Prostate gland (tissue), 2 donors: ENCODE measurements at regions not wholly inside any gene's neighbourhood (a gene's known extent, or its start where the extent isn't known, plus 50 kb on each side); places are given as distances from the start of the nearest gene placed in this dataset.

ENCODE experiments used
- DNase-seq: peaks from one replicate; pipeline ENCODE4 v3.0.0-alpha.2; 2019; ENCODE audit warnings: low spot score
- H3K27ac ChIP-seq, 2 donors: fragments of 200-600 bp; sonication (generic); 2 replicates each; pipeline ENCODE4 v1.5.1; 2017 to 2019
- H3K27me3 ChIP-seq: fragments of 200-600 bp; sonication (generic); replicated peaks from 2 replicates; pipeline ENCODE4 v1.5.1; 2019; ENCODE audit not compliant: insufficient read depth
- H3K36me3 ChIP-seq, 2 donors: fragments of 200-600 bp; sonication (generic); 1 replicate in 1 of 2; 2 replicates in 1 of 2; pipeline versions ENCODE4 v1.5.1 to v1.8.1; 2017 to 2019
- H3K4me1 ChIP-seq: fragments of 200-600 bp; sonication (generic); replicated peaks from 2 replicates; pipeline ENCODE4 v1.5.1; 2019
- H3K4me3 ChIP-seq, 2 donors: fragments of 200-600 bp; sonication (generic); 2 replicates each; pipeline ENCODE4 v1.5.1; 2017 to 2019
- H3K9me3 ChIP-seq: fragments of 200-600 bp; sonication (generic); 2 replicates; pipeline ENCODE4 v1.5.1; 2017
- POLR2A ChIP-seq: fragments of 450-650 bp; IDR thresholded peaks from one replicate; pipeline ENCODE4 v1.6.1; 2016; ENCODE audit warnings: antibody characterized with exemption, mild to moderate bottlenecking
- POLR2AphosphoS5 ChIP-seq: sonication (generic); formaldehyde crosslinking; IDR thresholded peaks from one replicate; pipeline ENCODE4 v1.6.1; 2017; ENCODE audit warnings: antibody characterized with exemption
- WGBS: methylation state at CpG from one replicate; pipeline ENCODE4 v1.1.5; 2018; 5-methylcytosine and 5-hydroxymethylcytosine counted together
- intact Hi-C: fragments of 100-400 bp; cut with DNase I; formaldehyde crosslinking; loops from one replicate; pipeline ENCODE4 v1.14.2; 2022
- TF ChIP-seq, protein P1 (sequence below), 4 experiments: fragments of 200-600 bp in 2 of 4; fragments of 450-650 bp in 2 of 4; sonication (generic) in 2 of 4; IDR thresholded peaks; 1 replicate in 3 of 4; 2 replicates in 1 of 4; pipeline ENCODE4 v1.5.1; 2016 to 2019; ENCODE audit warnings: antibody characterized with exemption in 4 of 4, mild to moderate bottlenecking in 2 of 4, moderate library complexity in 2 of 4

GRCh38 chr3:17795711-17796110, 53.3 kb upstream of the TBC1D5 start:
- DNase-seq = no peak
- 69% methylated on average over 3 of the region's 3 CpGs for WGBS
- Histone ChIP-seq H3K27me3 (no peaks in the 10 kb centered on the region), H3K27ac (no peak overlapping the region), H3K9me3 (no peaks in the 10 kb centered on the region), H3K4me1 (no peaks in the 10 kb centered on the region), H3K36me3 (no peaks in the 10 kb centered on the region), H3K4me3 (no peak overlapping the region)
- intact Hi-C loops = no loop called here
- TF ChIP-seq, protein P1, sequence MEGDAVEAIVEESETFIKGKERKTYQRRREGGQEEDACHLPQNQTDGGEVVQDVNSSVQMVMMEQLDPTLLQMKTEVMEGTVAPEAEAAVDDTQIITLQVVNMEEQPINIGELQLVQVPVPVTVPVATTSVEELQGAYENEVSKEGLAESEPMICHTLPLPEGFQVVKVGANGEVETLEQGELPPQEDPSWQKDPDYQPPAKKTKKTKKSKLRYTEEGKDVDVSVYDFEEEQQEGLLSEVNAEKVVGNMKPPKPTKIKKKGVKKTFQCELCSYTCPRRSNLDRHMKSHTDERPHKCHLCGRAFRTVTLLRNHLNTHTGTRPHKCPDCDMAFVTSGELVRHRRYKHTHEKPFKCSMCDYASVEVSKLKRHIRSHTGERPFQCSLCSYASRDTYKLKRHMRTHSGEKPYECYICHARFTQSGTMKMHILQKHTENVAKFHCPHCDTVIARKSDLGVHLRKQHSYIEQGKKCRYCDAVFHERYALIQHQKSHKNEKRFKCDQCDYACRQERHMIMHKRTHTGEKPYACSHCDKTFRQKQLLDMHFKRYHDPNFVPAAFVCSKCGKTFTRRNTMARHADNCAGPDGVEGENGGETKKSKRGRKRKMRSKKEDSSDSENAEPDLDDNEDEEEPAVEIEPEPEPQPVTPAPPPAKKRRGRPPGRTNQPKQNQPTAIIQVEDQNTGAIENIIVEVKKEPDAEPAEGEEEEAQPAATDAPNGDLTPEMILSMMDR (IDR thresholded peaks at IDR 0.05) = no peak
- TF ChIP-seq POLR2AphosphoS5 (no peak), POLR2A (no peak)

DNA sequence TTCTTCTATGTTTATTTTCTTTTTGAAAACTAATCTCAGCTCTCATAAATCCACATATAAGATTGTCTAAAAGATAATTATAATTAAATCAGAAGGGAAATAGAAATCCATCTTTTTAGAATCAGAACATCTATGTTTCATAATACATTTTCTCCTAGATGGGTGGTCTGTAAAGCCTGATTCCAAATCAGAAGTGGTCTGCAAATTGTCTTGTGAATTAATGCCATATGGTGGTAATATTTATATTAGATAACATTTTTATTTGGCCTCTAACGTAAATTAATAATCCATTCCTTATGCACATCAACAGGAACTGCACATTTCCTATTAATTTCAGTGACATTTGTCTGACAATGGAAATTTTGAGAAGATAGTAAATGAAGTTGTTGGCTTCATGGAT, 52.8 kb upstream of the TBC1D5 start:
- no peaks in the 10 kb centered on the region for H3K27me3 ChIP-seq
- no peaks in the 10 kb centered on the region for H3K36me3 ChIP-seq
- 81% methylated on average over 1 of the region's 1 CpG for WGBS
- DNase-seq = no peak
- no peak overlapping the region for H3K4me3 ChIP-seq
- no peaks in the 10 kb centered on the region for H3K9me3 ChIP-seq
- no peaks in the 10 kb centered on the region for H3K4me1 ChIP-seq
- intact Hi-C loops = no loop called here
- no peak for TF ChIP-seq POLR2A
- no peak for TF ChIP-seq POLR2AphosphoS5
- TF ChIP-seq, protein P1 (IDR thresholded peaks at IDR 0.05) = no peak
- no peak overlapping the region for H3K27ac ChIP-seq

DNA sequence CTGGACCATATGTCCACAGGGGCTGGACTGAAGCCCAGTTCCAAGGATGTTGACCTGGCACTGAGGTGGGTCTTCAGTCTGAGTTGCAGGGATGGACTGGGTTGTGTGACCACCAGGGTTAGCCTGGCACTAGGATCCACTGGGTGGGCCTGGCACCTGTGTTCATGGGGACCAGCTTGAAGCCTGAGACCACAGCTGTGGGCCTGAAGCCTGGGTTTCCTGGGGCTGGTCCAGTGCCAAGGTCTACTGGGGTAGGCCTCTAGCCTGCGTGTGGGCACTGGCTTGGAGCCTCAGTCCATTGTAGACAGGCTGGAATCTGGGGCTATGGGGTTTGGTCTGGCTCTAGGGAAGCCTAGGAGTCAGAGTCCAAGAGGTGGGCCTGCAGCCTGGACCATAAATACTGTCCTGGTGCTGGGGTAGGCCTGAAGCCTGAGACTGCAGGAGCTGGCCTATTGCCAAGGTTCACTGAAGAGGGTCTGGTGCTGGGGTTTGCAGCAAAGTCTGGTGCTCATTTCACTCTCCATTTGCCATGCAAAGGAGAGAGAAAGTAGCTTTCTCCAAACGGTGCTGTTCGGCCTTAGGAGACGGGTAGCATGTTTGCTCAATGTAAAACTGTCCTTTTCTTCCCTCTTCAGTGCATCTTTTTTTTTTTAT, 51.2 kb upstream of the TBC1D5 start:
- no peaks in the 10 kb centered on the region for H3K27me3 ChIP-seq
- intact Hi-C loops = no loop called here

More for the DNA sequence above, 51.2 kb upstream of the TBC1D5 start:
- H3K36me3 ChIP-seq = no peaks in the 10 kb centered on the region
- 91% methylated on average over 4 of the region's 4 CpGs for WGBS
- no peak overlapping the region for H3K27ac ChIP-seq
- TF ChIP-seq, protein P1 (IDR thresholded peaks at IDR 0.05) = no peak
- TF ChIP-seq POLR2A = no peak
- no peak for TF ChIP-seq POLR2AphosphoS5
- DNase-seq = no peak
- no peaks in the 10 kb centered on the region for H3K9me3 ChIP-seq
- H3K4me3 ChIP-seq = no peak overlapping the region
- H3K4me1 ChIP-seq = no peaks in the 10 kb centered on the region
